B cell (primary cell): ENCODE measurements at regions not wholly inside any gene's neighbourhood (a gene's known extent, or its start where the extent isn't known, plus 50 kb on each side); places are given as distances from the start of the nearest gene placed in this dataset.

Experiments used
- ATAC-seq: fragments of 200-7000 bp; cut with Tn5 transposase; one replicate; pipeline ENCODE4 v1.10.0; 2021; ENCODE audit warnings: low read depth, mild to moderate bottlenecking, moderate number of reproducible peaks, moderate library complexity
- CTCF ChIA-PET: fragments of 350-600 bp; sonication (Branson Sonifier 250); formaldehyde crosslinking; loops from one replicate; lab custom pipeline; 2021; ENCODE audit warnings: antibody characterized with exemption, inconsistent platforms; lab: Charles Lee
- POLR2A ChIA-PET: fragments of 350-600 bp; sonication (Branson Sonifier 250); formaldehyde crosslinking; loops from one replicate; lab custom pipeline; 2021; ENCODE audit warnings: antibody characterized with exemption; lab: Charles Lee
- DNase-seq: peaks from one replicate; pipeline ENCODE4 v3.0.0; 2013
- H2AFZ ChIP-seq: 2 replicates; pipeline ENCODE4 v1.6.1; 2012; ENCODE audit warnings: mild to moderate bottlenecking, low read depth, low read length; ENCODE audit not compliant: insufficient read depth, poor library complexity, severe bottlenecking
- H3K27ac ChIP-seq, 2 donors: 1 replicate in 1 of 2; 2 replicates in 1 of 2; pipeline ENCODE4 v1.5.1; 2012 to 2013; ENCODE audit warnings: low read length in 2 of 2, mild to moderate bottlenecking in 2 of 2, moderate library complexity in 1 of 2
- H3K27me3 ChIP-seq, 4 experiments: fragments of 200-600 bp in 1 of 4; sonication (generic) in 1 of 4; replicated peaks in 1 of 4; 1 replicate in 2 of 4; 2 replicates in 2 of 4; pipeline versions ENCODE4 v1.6.1 to v1.7.0; 2013 to 2016; ENCODE audit warnings: low read length in 3 of 4, mild to moderate bottlenecking in 2 of 4, mixed read lengths in 1 of 4, moderate library complexity in 1 of 4; ENCODE audit not compliant: insufficient read depth in 4 of 4, control insufficient read depth in 3 of 4; ENCODE audit errors: control extremely low read depth in 1 of 4
- H3K36me3 ChIP-seq, 2 experiments: replicated peaks in 1 of 2; 1 replicate in 1 of 2; 2 replicates in 1 of 2; pipeline versions ENCODE4 v1.6.1 to v1.7.1; 2013; ENCODE audit warnings: low read length in 1 of 2; ENCODE audit not compliant: insufficient read depth in 2 of 2, control insufficient read depth in 1 of 2; ENCODE audit errors: control extremely low read depth in 1 of 2, extremely low read depth in 1 of 2
- H3K4me1 ChIP-seq, 2 donors: fragments of 200-600 bp in 1 of 2; sonication (generic) in 1 of 2; 1 replicate in 1 of 2; 2 replicates in 1 of 2; pipeline versions ENCODE4 v1.5.1 to v1.6.1; 2013 to 2017; ENCODE audit warnings: low read length in 2 of 2; ENCODE audit not compliant: control insufficient read depth in 2 of 2, insufficient read depth in 2 of 2
- H3K4me2 ChIP-seq: replicated peaks from 2 replicates; pipeline ENCODE3; 2012; ENCODE audit warnings: mild to moderate bottlenecking, low read depth, low read length; ENCODE audit not compliant: poor library complexity, severe bottlenecking
- H3K4me3 ChIP-seq, 5 experiments: fragments of 200-600 bp in 1 of 5; sonication (generic) in 1 of 5; 1 replicate in 3 of 5; 2 replicates in 2 of 5; pipeline versions ENCODE4 v1.5.1 to v1.7.0; 2011 to 2016; ENCODE audit warnings: low read length in 4 of 5, mild to moderate bottlenecking in 4 of 5, low read depth in 2 of 5, control low read depth in 1 of 5, moderate library complexity in 1 of 5; ENCODE audit not compliant: insufficient read depth in 1 of 5; ENCODE audit errors: control extremely low read depth in 1 of 5, extremely low read depth in 1 of 5
- H3K79me2 ChIP-seq: fragments of 200-600 bp; sonication (generic); one replicate; pipeline ENCODE4 v1.6.0; 2016; ENCODE audit warnings: low read length; ENCODE audit not compliant: control insufficient read depth, insufficient read depth
- H3K9ac ChIP-seq: fragments of 200-600 bp; sonication (generic); 2 replicates; pipeline ENCODE4 v1.6.1; 2017; ENCODE audit warnings: mild to moderate bottlenecking, low read length, moderate library complexity
- H3K9me3 ChIP-seq, 3 donors: one replicate each; pipeline versions ENCODE4 v1.6.1 to v1.7.1; 2013; ENCODE audit warnings: low read length in 2 of 3; ENCODE audit not compliant: control insufficient read depth in 2 of 3, insufficient read depth in 1 of 3; ENCODE audit errors: control extremely low read depth in 1 of 3
- H4K20me1 ChIP-seq: 2 replicates; pipeline ENCODE4 v1.6.0; 2012; ENCODE audit warnings: mild to moderate bottlenecking, low read length; ENCODE audit not compliant: insufficient read depth, control insufficient read depth, poor library complexity, severe bottlenecking
- H3K27ac Mint-ChIP-seq: one replicate; pipeline ENCODE4 v1.8.0; 2021; ENCODE audit warnings: mixed read lengths
- H3K27me3 Mint-ChIP-seq: one replicate; pipeline ENCODE4 v1.8.0; 2021; ENCODE audit warnings: mixed read lengths
- H3K4me1 Mint-ChIP-seq: one replicate; pipeline ENCODE4 v1.8.0; 2021; ENCODE audit warnings: mixed read lengths
- H3K4me3 Mint-ChIP-seq: one replicate; pipeline ENCODE4 v1.8.0; 2021; ENCODE audit warnings: mixed read lengths
- H3K9me3 Mint-ChIP-seq: one replicate; pipeline ENCODE4 v1.8.0; 2022; ENCODE audit warnings: mixed read lengths; ENCODE audit not compliant: insufficient read depth
- EZH2 ChIP-seq: IDR thresholded peaks from 2 replicates; pipeline ENCODE4 v1.6.1; 2012; ENCODE audit warnings: borderline replicate concordance, low read depth, mild to moderate bottlenecking, moderate library complexity, low read length; ENCODE audit not compliant: insufficient read depth, poor library complexity, severe bottlenecking
- WGBS: methylation state at CpG from one replicate; pipeline ENCODE4 v1.1.5; 2013; ENCODE audit warnings: missing lambda C conversion rate; ENCODE audit not compliant: insufficient coverage; 5-methylcytosine and 5-hydroxymethylcytosine counted together
- intact Hi-C: fragments of 100-400 bp; cut with micrococcal nuclease; formaldehyde crosslinking; loops from one replicate; pipeline ENCODE4 v1.10.0; 2022
- TF ChIP-seq, protein P1 (sequence below): fragments of 200-600 bp; IDR thresholded peaks from one replicate; pipeline ENCODE4 v1.8.0; 2022; ENCODE audit warnings: antibody characterized with exemption, mild to moderate bottlenecking

GRCh38 chr6:15924893-15925292 lies 204.0 kb upstream of the MYLIP start:
- Histone ChIP-seq H3K36me3 (no peaks in the 10 kb centered on the region), H3K9me3 (peaks cover 0 to 5% (median 0%) of the 10 kb centered on the region in 3 donors), H3K27me3 (no peaks in the 10 kb centered on the region), H3K4me2 (no peak overlapping the region), H2AFZ (no peak overlapping the region), H3K79me2 (no peaks in the 10 kb centered on the region), H3K9ac (no peak overlapping the region), H3K27ac (no peak overlapping the region), H3K4me1 (no peaks in the 10 kb centered on the region), H3K4me3 (no peak overlapping the region), H4K20me1 (no peaks in the 10 kb centered on the region)
- CTCF ChIA-PET: no interaction called here
- Mint-ChIP-seq H3K27ac (no peak overlapping the region), H3K27me3 (no peaks in the 10 kb centered on the region), H3K4me1 (no peaks in the 10 kb centered on the region), H3K9me3 (peaks cover 7% of the 10 kb centered on the region), H3K4me3 (no peak overlapping the region)
- no peak for ATAC-seq
- POLR2A ChIA-PET: no interaction called here
- no peak for DNase-seq
- intact Hi-C loops: no loop called here
- no peak for TF ChIP-seq EZH2
- TF ChIP-seq, protein P1, sequence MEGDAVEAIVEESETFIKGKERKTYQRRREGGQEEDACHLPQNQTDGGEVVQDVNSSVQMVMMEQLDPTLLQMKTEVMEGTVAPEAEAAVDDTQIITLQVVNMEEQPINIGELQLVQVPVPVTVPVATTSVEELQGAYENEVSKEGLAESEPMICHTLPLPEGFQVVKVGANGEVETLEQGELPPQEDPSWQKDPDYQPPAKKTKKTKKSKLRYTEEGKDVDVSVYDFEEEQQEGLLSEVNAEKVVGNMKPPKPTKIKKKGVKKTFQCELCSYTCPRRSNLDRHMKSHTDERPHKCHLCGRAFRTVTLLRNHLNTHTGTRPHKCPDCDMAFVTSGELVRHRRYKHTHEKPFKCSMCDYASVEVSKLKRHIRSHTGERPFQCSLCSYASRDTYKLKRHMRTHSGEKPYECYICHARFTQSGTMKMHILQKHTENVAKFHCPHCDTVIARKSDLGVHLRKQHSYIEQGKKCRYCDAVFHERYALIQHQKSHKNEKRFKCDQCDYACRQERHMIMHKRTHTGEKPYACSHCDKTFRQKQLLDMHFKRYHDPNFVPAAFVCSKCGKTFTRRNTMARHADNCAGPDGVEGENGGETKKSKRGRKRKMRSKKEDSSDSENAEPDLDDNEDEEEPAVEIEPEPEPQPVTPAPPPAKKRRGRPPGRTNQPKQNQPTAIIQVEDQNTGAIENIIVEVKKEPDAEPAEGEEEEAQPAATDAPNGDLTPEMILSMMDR: no peak

DNA sequence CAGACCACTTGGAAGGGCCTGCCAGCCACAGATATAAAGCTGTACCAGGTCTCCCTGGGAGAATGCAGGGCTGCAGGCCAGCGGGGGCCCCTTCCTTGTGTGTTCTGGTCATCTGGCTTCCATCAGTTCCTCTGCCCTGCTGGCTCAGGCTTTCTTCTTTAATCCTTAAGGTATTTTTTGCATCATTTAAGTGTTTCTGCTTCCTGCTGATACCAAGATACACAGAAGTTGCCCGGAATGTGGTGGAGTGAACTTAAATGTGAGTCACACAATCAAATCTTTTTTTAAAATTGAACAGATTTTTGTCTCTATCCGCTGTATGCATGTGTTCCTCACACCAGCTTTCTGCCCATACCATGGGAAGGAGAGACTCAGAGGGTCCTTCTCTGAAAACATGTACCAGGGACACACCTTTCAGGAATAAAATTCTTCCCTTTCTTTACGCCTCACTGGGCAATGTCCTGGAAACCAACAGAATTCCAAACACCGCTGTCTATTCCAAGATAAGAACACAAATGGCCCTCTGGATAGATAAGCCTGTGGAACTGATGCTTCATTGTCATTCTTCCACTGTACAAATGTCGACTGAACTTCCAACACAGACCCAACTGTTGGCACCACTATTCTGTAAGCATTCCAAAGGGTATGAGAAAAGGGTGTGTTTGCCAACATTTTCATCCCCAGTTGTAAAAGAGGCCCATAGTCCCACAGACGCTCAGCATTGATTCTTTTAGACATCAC lies 206.2 kb upstream of the MYLIP start:
- ChIA-PET POLR2A (no interaction called here), CTCF (no interaction called here)
- no peaks in the 10 kb centered on the region for H3K79me2 ChIP-seq
- no peak overlapping the region for H3K9ac ChIP-seq
- intact Hi-C loops: no loop called here
- no peaks in the 10 kb centered on the region for H3K9me3 ChIP-seq
- no peaks in the 10 kb centered on the region for H3K4me1 ChIP-seq
- TF ChIP-seq, protein P1: no peak
- no peak for TF ChIP-seq EZH2
- WGBS: 76% methylated on average over 5 of the region's 7 CpGs
- Mint-ChIP-seq H3K9me3 (no peaks in the 10 kb centered on the region), H3K27me3 (no peaks in the 10 kb centered on the region), H3K27ac (no peak overlapping the region), H3K4me3 (no peak overlapping the region), H3K4me1 (no peaks in the 10 kb centered on the region)
- no peak overlapping the region for H3K4me2 ChIP-seq
- ATAC-seq (no peak), DNase-seq (no peak)
- H2AFZ ChIP-seq: no peak overlapping the region
- H3K36me3 ChIP-seq: no peaks in the 10 kb centered on the region
- H3K4me3 ChIP-seq: no peak overlapping the region
- no peaks in the 10 kb centered on the region for H4K20me1 ChIP-seq
- no peaks in the 10 kb centered on the region for H3K27me3 ChIP-seq
- H3K27ac ChIP-seq: no peak overlapping the region
